Chondrocyte (in vitro differentiated cells): ENCODE measurements at regions not wholly inside any gene's neighbourhood (a gene's known extent, or its start where the extent isn't known, plus 50 kb on each side); places are given as distances from the start of the nearest gene placed in this dataset.

Experiments used
- DNase-seq: peaks from one replicate; pipeline ENCODE4 v3.0.0; 2021; ENCODE audit warnings: mixed read lengths, low spot score
- H3K27ac Mint-ChIP-seq: one replicate; pipeline ENCODE4 v1.8.0; 2021; ENCODE audit warnings: mild to moderate bottlenecking, moderate library complexity, mixed read lengths; ENCODE audit not compliant: unreplicated experiment
- H3K27me3 Mint-ChIP-seq: 2 replicates; pipeline ENCODE4 v1.8.0; 2021; ENCODE audit warnings: low read depth, mixed read lengths
- H3K36me3 Mint-ChIP-seq: 2 replicates; pipeline ENCODE4 v1.8.0; 2021; ENCODE audit warnings: low read depth, mixed read lengths
- H3K4me1 Mint-ChIP-seq: 2 replicates; pipeline ENCODE4 v1.8.0; 2021; ENCODE audit warnings: low read depth, mild to moderate bottlenecking, mixed read lengths
- H3K4me3 Mint-ChIP-seq: one replicate; pipeline ENCODE4 v1.8.0; 2021; ENCODE audit warnings: mild to moderate bottlenecking, moderate library complexity, mixed read lengths; ENCODE audit not compliant: unreplicated experiment
- H3K9me3 Mint-ChIP-seq: 2 replicates; pipeline ENCODE4 v1.8.0; 2021; ENCODE audit warnings: low read depth, mixed read lengths
- TF ChIP-seq, protein P1 (sequence below): fragments of 200-600 bp; sonication (generic); IDR thresholded peaks from 2 replicates; pipeline ENCODE4 v1.5.0; 2021; ENCODE audit warnings: antibody characterized with exemption, mild to moderate bottlenecking, moderate library complexity

DNA sequence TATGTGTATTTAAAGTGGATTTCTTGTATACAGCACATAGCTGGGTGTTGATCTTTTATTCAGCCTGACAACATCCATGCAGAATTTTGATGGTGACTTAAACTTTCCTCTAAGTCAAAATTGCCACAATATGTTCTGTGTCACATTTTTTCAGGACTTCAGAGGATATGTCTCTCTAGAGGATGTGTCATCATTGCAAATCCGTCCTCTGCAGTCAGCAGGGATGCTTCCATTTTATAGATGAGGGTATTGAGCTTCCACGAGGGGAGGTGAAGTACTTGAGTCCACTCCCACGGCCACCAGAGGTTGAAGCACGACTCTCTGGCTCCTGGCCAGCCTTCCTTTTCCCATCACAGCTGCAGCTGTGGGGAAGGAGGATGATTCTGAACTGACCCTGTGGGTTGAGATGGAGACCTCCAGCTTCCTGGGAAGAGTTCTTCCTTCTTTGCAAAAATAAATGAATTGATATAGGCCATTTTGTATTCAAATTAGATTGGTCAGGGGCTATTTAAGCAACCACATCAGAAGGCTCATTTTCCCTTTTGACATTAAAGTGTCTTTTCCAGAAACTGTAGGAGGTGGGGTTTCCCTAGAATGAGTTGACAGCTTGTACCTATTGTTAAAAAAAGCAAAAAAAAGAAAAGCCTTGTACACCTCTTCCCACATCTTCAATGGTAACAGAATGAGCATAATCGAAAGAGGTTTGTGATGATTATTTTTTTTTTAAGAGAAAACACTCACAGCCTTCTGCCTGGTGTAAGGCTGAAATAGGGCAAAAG, 55.2 kb upstream of the MYEOV start:
- no peak for DNase-seq
- no peak overlapping the region for H3K27ac Mint-ChIP-seq
- H3K4me1 Mint-ChIP-seq = no peaks in the 10 kb centered on the region
- TF ChIP-seq, protein P1, sequence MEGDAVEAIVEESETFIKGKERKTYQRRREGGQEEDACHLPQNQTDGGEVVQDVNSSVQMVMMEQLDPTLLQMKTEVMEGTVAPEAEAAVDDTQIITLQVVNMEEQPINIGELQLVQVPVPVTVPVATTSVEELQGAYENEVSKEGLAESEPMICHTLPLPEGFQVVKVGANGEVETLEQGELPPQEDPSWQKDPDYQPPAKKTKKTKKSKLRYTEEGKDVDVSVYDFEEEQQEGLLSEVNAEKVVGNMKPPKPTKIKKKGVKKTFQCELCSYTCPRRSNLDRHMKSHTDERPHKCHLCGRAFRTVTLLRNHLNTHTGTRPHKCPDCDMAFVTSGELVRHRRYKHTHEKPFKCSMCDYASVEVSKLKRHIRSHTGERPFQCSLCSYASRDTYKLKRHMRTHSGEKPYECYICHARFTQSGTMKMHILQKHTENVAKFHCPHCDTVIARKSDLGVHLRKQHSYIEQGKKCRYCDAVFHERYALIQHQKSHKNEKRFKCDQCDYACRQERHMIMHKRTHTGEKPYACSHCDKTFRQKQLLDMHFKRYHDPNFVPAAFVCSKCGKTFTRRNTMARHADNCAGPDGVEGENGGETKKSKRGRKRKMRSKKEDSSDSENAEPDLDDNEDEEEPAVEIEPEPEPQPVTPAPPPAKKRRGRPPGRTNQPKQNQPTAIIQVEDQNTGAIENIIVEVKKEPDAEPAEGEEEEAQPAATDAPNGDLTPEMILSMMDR = no peak
- peaks cover 4% of the 10 kb centered on the region for H3K27me3 Mint-ChIP-seq
- peaks cover 4% of the 10 kb centered on the region for H3K9me3 Mint-ChIP-seq
- H3K4me3 Mint-ChIP-seq = no peak overlapping the region
- H3K36me3 Mint-ChIP-seq = no peaks in the 10 kb centered on the region

DNA sequence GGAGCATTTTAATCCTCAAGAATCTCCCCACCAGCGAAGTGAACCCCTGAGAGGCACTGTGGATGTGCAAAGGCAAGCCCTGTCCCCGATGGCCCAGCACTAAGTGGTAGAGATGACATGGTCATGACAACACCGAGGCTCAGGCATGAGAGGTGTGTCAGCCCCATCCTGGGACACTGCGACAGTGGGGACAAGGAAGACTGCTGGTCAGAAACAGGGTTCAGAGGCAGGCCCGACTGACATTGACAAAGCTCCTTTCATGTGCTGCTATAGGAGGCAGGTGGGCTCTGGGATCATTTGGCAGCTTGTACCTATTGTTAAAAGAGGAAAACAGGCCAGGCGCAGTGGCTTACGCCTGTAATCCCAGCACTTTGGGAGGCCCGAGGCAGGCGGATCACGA, 54.3 kb upstream of the MYEOV start:
- peaks cover 4% of the 10 kb centered on the region for H3K9me3 Mint-ChIP-seq
- no peak overlapping the region for H3K27ac Mint-ChIP-seq
- H3K4me3 Mint-ChIP-seq = no peak overlapping the region
- no peak for DNase-seq
- no peaks in the 10 kb centered on the region for H3K4me1 Mint-ChIP-seq
- H3K27me3 Mint-ChIP-seq = peaks cover 4% of the 10 kb centered on the region
- H3K36me3 Mint-ChIP-seq = no peaks in the 10 kb centered on the region
- TF ChIP-seq, protein P1 = no peak

DNA sequence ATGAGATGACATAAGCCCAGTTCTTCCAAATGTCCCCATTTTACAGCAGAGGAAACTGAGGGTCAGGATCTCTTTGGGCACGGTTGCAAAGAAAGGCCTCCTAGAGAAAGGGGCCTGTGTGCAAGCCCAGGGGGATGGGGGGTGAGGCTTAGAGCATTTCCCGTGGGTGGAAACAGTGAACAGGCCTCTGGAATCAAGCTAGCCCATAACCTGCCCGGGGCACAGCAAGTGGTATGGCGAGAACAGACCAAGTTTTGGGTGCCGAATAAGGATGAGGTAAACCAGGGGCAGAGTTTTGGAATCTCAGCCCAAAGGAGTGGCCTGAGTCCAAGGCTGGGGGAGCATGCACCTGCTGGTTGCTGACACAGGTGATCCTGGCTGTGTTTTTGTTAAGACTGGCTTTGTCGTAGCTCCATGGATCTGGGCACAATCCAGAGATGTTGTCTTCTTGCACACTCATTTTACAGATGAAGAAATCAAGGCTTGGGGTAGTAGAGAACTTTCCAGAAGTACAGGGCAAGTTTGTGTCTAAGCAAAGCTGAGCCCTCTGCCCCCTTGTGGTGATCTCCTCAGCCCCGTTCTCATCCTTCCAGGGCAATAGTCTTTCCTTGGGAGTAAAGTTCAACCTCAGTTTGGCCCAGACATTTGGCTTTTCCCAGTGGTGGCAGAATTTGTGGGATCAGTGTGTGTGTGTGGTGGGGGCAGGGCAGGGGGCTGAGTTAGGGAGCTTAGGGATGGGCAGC, 53.5 kb upstream of the MYEOV start:
- no peak for DNase-seq
- H3K4me3 Mint-ChIP-seq = no peak overlapping the region
- peaks cover 4% of the 10 kb centered on the region for H3K27me3 Mint-ChIP-seq
- H3K4me1 Mint-ChIP-seq = no peaks in the 10 kb centered on the region
- no peak overlapping the region for H3K27ac Mint-ChIP-seq
- TF ChIP-seq, protein P1 = peak; percentile 63
- peaks cover 2% of the 10 kb centered on the region for H3K36me3 Mint-ChIP-seq
- peaks cover 4% of the 10 kb centered on the region for H3K9me3 Mint-ChIP-seq

DNA sequence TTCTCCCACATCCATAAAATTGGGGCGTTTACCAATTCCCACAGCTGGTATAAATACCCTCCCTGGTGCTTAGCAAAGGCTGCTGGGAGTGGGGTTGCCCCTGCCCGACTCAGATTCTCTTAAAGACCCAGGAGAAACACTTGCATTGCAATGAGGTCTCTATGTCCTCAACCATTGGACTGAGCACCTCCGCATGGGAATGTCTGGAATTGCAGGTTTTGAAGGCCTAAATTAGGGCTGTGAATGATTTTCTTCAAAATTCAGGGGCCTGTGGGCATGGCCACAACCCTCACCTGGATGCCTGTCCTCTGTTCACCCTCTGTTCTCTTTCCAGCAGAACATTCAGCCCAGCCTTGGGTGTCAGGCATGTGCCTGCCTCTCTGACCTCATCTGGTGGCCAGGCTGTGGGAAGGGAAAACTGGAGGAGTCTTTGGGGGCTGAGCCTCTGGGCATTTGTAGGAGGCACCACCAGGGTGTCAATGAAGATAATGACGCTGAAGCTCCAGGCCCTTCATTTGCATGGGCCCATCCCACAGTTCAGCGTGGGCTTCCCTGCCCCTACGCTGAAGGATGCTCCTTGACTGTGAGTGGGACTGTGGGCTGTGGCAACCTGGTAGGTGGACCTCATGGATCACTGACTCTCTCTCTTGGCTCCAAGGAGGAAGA, 52.7 kb upstream of the MYEOV start:
- peaks cover 2% of the 10 kb centered on the region for H3K36me3 Mint-ChIP-seq

DNA sequence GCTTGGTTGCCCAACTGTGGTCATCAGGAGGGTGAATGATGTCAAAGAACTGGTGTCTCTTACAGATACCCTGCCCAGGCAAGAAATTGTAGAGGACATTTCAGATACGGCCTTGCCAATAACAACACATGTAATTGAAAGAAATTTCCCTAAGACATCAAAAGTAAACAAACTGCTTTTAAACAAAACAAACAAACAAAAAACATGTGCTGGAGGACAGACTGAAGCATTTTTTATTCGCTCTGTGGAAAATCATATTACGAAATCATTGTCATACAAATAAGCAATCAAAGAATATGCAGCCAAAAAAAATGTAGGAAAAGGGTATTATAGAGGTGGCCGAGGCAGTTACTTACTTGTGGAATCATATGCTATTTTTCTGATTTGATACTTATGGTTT, 52.1 kb upstream of the MYEOV start:
- no peak overlapping the region for H3K27ac Mint-ChIP-seq
- peaks cover 4% of the 10 kb centered on the region for H3K9me3 Mint-ChIP-seq
- peaks cover 2% of the 10 kb centered on the region for H3K36me3 Mint-ChIP-seq
- no peak overlapping the region for H3K4me3 Mint-ChIP-seq
- DNase-seq = no peak
- H3K27me3 Mint-ChIP-seq = peaks cover 12% of the 10 kb centered on the region
- H3K4me1 Mint-ChIP-seq = no peaks in the 10 kb centered on the region
- TF ChIP-seq, protein P1 = no peak

More for the DNA sequence above, 52.7 kb upstream of the MYEOV start:
- H3K27me3 Mint-ChIP-seq = peaks cover 8% of the 10 kb centered on the region
- no peak for DNase-seq
- H3K4me3 Mint-ChIP-seq = no peak overlapping the region
- TF ChIP-seq, protein P1 = no peak
- H3K27ac Mint-ChIP-seq = no peak overlapping the region
- H3K4me1 Mint-ChIP-seq = no peaks in the 10 kb centered on the region
- H3K9me3 Mint-ChIP-seq = peaks cover 4% of the 10 kb centered on the region
